HG03457 (cell line): ENCODE measurements at regions not wholly inside any gene's neighbourhood (a gene's known extent, or its start where the extent isn't known, plus 50 kb on each side); places are given as distances from the start of the nearest gene placed in this dataset.
"Not testable (repeated sequence)": the region's sequence is repeated elsewhere in the genome, so short reads cannot be mapped to it uniquely, and the experiment has no call there.

Source experiments
- ATAC-seq: cut with Tn5 transposase; IDR thresholded peaks from one replicate; pipeline ENCODE4 v1.9.1; 2021; ENCODE audit warnings: moderate number of reproducible peaks; ENCODE audit not compliant: unreplicated experiment

GRCh38 chr1:81183051-81183450, 617.7 kb upstream of the ADGRL2 start:
- no peak for ATAC-seq

- no peak for ATAC-seq
Measured at GRCh38 chr1:81179242-81179641, 621.5 kb upstream of the ADGRL2 start.

- ATAC-seq = not testable (repeated sequence)
Measured at GRCh38 chr1:81178431-81179093, 622.2 kb upstream of the ADGRL2 start.

GRCh38 chr1:81174811-81175476, 625.8 kb upstream of the ADGRL2 start:
- no peak for ATAC-seq

- no peak for ATAC-seq
Measured at GRCh38 chr1:81174052-81174451, 626.7 kb upstream of the ADGRL2 start.

GRCh38 chr1:81172483-81172882, 628.3 kb upstream of the ADGRL2 start:
- ATAC-seq = no peak

- no peak for ATAC-seq
Measured at GRCh38 chr1:81170721-81171120, 630.0 kb upstream of the ADGRL2 start.

GRCh38 chr1:81165963-81166362, 634.8 kb upstream of the ADGRL2 start:
- no peak for ATAC-seq

- no peak for ATAC-seq
Measured at GRCh38 chr1:81160696-81161095, 640.0 kb upstream of the ADGRL2 start.

- no peak for ATAC-seq
Measured at GRCh38 chr1:81158592-81158991, 642.1 kb upstream of the ADGRL2 start.

- ATAC-seq = no peak
Measured at GRCh38 chr1:81157686-81158085, 643.0 kb upstream of the ADGRL2 start.

GRCh38 chr1:81156887-81157286, 643.8 kb upstream of the ADGRL2 start:
- no peak for ATAC-seq

GRCh38 chr1:81155131-81155530, 645.6 kb upstream of the ADGRL2 start:
- ATAC-seq = no peak

GRCh38 chr1:81151206-81151605, 649.5 kb upstream of the ADGRL2 start:
- ATAC-seq = no peak

GRCh38 chr1:81149649-81150325, 650.9 kb upstream of the ADGRL2 start:
- ATAC-seq = no peak

GRCh38 chr1:81144240-81144825, 656.4 kb upstream of the ADGRL2 start:
- ATAC-seq = no peak

- ATAC-seq = no peak
Measured at GRCh38 chr1:81142099-81142826, 658.5 kb upstream of the ADGRL2 start.

GRCh38 chr1:81135524-81135923, 665.2 kb upstream of the ADGRL2 start:
- ATAC-seq = no peak

- ATAC-seq = no peak
Measured at GRCh38 chr1:81129776-81130175, 671.0 kb upstream of the ADGRL2 start.

- ATAC-seq = no peak
Measured at GRCh38 chr1:81129366-81129765, 671.4 kb upstream of the ADGRL2 start.

- no peak for ATAC-seq
Measured at GRCh38 chr1:81128079-81128478, 672.7 kb upstream of the ADGRL2 start.
